Activated T-cell treated with anti-CD3 and anti-CD28 coated beads, Interleukin-2, amount 50 U/mL, for 72 hours (primary cell): ENCODE measurements at regions not wholly inside any gene's neighbourhood (a gene's known extent, or its start where the extent isn't known, plus 50 kb on each side); places are given as distances from the start of the nearest gene placed in this dataset.

ENCODE experiments used
- ATAC-seq, 2 donors: fragments of 150-1000 bp; cut with Tn5 transposase; replicated peaks in 1 of 2; 2 replicates each; pipeline ENCODE4 v1.10.0; 2021; ENCODE audit warnings: moderate library complexity in 2 of 2, mild to moderate bottlenecking in 1 of 2
- DNase-seq, 2 donors: peaks; one replicate each; pipeline ENCODE4 v3.0.0; 2021 to 2022; ENCODE audit warnings: mixed read lengths in 1 of 2
- H3K27ac Mint-ChIP-seq: one replicate; pipeline ENCODE4 v1.8.0; 2022; ENCODE audit warnings: mild to moderate bottlenecking, moderate library complexity, mixed read lengths
- H3K27me3 Mint-ChIP-seq: one replicate; pipeline ENCODE4 v1.8.0; 2022; ENCODE audit warnings: low read depth, mixed read lengths
- H3K36me3 Mint-ChIP-seq, 2 donors: one replicate each; pipeline ENCODE4 v1.8.0; 2022; ENCODE audit warnings: mixed read lengths in 2 of 2, mild to moderate bottlenecking in 1 of 2; ENCODE audit not compliant: insufficient read depth in 2 of 2
- H3K4me1 Mint-ChIP-seq: one replicate; pipeline ENCODE4 v1.8.0; 2022; ENCODE audit warnings: low read depth, mixed read lengths
- H3K4me3 Mint-ChIP-seq, 2 donors: one replicate each; pipeline ENCODE4 v1.8.0; 2022; ENCODE audit warnings: mild to moderate bottlenecking in 2 of 2, mixed read lengths in 2 of 2, moderate library complexity in 2 of 2
- H3K9me3 Mint-ChIP-seq, 2 donors: one replicate each; pipeline ENCODE4 v1.8.0; 2022; ENCODE audit warnings: mixed read lengths in 2 of 2

DNA sequence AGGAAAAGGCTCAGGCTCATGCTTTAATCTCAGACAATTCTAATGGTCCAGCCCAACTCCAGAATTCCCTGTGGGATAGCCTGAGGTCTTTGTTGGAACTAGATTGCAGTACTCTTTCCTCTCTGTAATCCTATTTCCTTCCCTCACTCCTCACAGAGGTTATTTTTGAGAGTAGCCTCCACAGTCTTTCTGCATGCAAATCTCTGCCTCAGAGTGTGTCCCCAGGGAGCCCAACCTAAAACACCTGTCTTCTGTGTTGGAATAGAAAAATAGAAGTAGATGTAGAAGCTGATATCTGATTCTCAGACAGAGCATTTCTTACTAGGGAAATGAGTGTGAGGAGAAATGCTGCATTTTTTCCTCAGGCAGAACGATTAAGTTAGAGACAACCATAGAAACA, 915.5 kb upstream of the EPHA5 start:
- ATAC-seq (no peak), DNase-seq (no peak)
- H3K36me3 Mint-ChIP-seq, result no peaks in the 10 kb centered on the region
- H3K4me3 Mint-ChIP-seq, result no peak overlapping the region
- peaks cover 0 to 3% of the 10 kb centered on the region in 2 donors for H3K9me3 Mint-ChIP-seq
- H3K4me1 Mint-ChIP-seq, result no peaks in the 10 kb centered on the region
- no peak overlapping the region for H3K27ac Mint-ChIP-seq
- H3K27me3 Mint-ChIP-seq, result no peaks in the 10 kb centered on the region

DNA sequence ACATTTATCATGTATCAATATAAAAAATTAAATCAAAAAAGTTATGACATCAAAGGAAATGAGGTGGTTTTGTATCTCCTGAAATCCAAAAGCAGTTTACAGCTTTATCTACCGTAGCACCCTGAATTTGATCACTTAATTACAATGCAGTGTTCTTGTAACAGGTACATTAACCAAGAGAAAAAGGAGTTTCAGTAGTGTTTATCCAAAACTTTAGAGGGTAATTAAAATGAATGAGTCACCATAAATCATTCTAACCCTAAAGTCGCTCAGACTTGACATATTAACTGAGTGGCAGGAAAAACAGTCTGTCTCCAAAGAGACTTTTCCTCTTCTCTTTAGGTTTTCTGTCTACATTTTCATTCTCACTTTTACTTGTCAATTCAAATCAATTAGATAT, 907.6 kb upstream of the EPHA5 start:
- Mint-ChIP-seq H3K36me3 (no peaks in the 10 kb centered on the region), H3K4me3 (no peak overlapping the region), H3K4me1 (no peaks in the 10 kb centered on the region), H3K27ac (no peak overlapping the region), H3K27me3 (no peaks in the 10 kb centered on the region), H3K9me3 (peaks cover 0 to 3% of the 10 kb centered on the region in 2 donors)
- ATAC-seq, result no peak
- DNase-seq, result no peak

GRCh38 chr4:66575008-66575696, 904.9 kb upstream of the EPHA5 start:
- Mint-ChIP-seq H3K27ac (no peak overlapping the region), H3K4me3 (no peak overlapping the region), H3K36me3 (no peaks in the 10 kb centered on the region), H3K4me1 (no peaks in the 10 kb centered on the region), H3K27me3 (no peaks in the 10 kb centered on the region), H3K9me3 (peaks cover 0 to 5% of the 10 kb centered on the region in 2 donors)
- ATAC-seq, result no peak
- no peak for DNase-seq

GRCh38 chr4:66574145-66574978, 904.1 kb upstream of the EPHA5 start:
- Mint-ChIP-seq H3K9me3 (peaks cover 0 to 5% of the 10 kb centered on the region in 2 donors), H3K27ac (no peak overlapping the region), H3K4me3 (no peak overlapping the region), H3K36me3 (no peaks in the 10 kb centered on the region), H3K4me1 (no peaks in the 10 kb centered on the region), H3K27me3 (no peaks in the 10 kb centered on the region)
- no peak for DNase-seq
- ATAC-seq, result no peak

DNA sequence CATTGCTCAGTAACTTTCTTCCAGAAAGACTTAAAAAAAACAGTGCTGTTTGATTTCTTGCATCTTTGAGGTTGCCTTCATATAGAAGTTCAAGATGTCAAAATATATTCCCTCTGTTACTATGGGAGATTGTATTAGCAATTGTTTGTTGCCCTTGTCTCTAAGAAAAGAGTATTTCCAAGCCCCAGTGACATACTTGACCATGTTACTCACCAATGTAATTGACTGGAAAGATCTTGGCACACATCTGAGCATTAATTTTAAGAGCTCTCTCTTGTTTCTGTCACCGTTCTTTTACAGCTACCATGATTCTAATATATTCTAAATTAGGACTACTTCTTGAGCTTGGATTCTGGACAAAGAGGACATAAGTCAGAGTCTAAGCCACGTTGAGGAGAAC, 902.7 kb upstream of the EPHA5 start:
- H3K27me3 Mint-ChIP-seq, result no peaks in the 10 kb centered on the region
- H3K4me1 Mint-ChIP-seq, result no peaks in the 10 kb centered on the region
- no peak overlapping the region for H3K4me3 Mint-ChIP-seq
- no peak overlapping the region for H3K27ac Mint-ChIP-seq
- H3K9me3 Mint-ChIP-seq, result peaks cover 0 to 7% of the 10 kb centered on the region in 2 donors
- no peaks in the 10 kb centered on the region for H3K36me3 Mint-ChIP-seq
- ATAC-seq (no peak), DNase-seq (no peak)

GRCh38 chr4:66571145-66571695, 900.9 kb upstream of the EPHA5 start:
- no peak for DNase-seq
- no peaks in the 10 kb centered on the region for H3K36me3 Mint-ChIP-seq
- ATAC-seq, result no peak
- H3K27ac Mint-ChIP-seq, result no peak overlapping the region
- peaks cover 0 to 7% of the 10 kb centered on the region in 2 donors for H3K9me3 Mint-ChIP-seq
- no peak overlapping the region for H3K4me3 Mint-ChIP-seq
- H3K4me1 Mint-ChIP-seq, result no peaks in the 10 kb centered on the region
- H3K27me3 Mint-ChIP-seq, result no peaks in the 10 kb centered on the region

- Mint-ChIP-seq H3K27ac (no peak overlapping the region), H3K9me3 (peaks cover 1 to 3% of the 10 kb centered on the region in 2 donors), H3K36me3 (no peaks in the 10 kb centered on the region), H3K4me3 (no peak overlapping the region), H3K27me3 (no peaks in the 10 kb centered on the region), H3K4me1 (no peaks in the 10 kb centered on the region)
- no peak for ATAC-seq
- DNase-seq, result no peak
These were observed 898.9 kb upstream of the EPHA5 start for GRCh38 chr4:66569228-66569627.

DNA sequence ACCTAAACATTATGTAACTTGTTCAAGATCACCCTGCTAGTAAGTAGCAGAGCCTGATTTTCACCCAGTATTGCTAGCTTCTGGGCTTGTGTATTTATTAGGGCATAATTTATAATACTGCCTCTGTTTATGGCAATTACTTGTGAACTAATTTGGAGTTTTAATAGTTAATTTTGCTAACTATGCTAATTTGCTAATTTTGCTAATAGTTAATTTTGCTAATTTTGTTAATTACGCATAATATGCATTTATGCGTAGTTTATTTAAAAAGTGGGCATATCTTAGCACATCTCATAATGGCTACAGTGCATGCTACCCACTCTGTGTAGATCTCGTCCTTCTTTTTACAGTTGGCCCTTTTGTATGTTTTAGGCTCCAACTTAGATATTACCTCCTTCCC, 898.1 kb upstream of the EPHA5 start:
- no peaks in the 10 kb centered on the region for H3K36me3 Mint-ChIP-seq
- no peak overlapping the region for H3K27ac Mint-ChIP-seq
- ATAC-seq, result no peak
- H3K4me3 Mint-ChIP-seq, result no peak overlapping the region
- peaks cover 1 to 3% of the 10 kb centered on the region in 2 donors for H3K9me3 Mint-ChIP-seq
- no peak for DNase-seq
- H3K4me1 Mint-ChIP-seq, result no peaks in the 10 kb centered on the region
- H3K27me3 Mint-ChIP-seq, result no peaks in the 10 kb centered on the region

- peaks cover 1 to 3% of the 10 kb centered on the region in 2 donors for H3K9me3 Mint-ChIP-seq
- H3K36me3 Mint-ChIP-seq, result no peaks in the 10 kb centered on the region
- H3K4me1 Mint-ChIP-seq, result no peaks in the 10 kb centered on the region
- H3K4me3 Mint-ChIP-seq, result no peak overlapping the region
- H3K27ac Mint-ChIP-seq, result no peak overlapping the region
- ATAC-seq, result no peak
- no peak for DNase-seq
- no peaks in the 10 kb centered on the region for H3K27me3 Mint-ChIP-seq
These were observed 897.7 kb upstream of the EPHA5 start for GRCh38 chr4:66568001-66568400.

DNA sequence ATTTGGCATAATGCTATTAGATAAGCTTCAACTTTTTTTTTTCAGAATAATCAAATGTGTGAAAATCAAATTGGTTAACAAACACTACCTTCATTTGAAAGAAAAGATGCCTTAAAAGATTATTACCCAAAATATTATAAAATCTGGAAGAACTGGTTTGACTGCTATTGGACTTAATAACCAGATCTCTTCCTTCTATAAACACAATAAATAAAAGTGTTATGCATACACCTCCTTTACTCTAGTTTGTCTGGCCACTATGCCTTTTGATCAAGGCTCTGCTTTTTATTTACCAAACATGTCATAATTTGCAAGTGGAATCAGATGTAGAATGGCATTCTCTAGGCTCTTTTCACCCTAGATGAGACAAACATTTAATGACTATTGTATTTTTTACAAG, 897.3 kb upstream of the EPHA5 start:
- DNase-seq (no peak), ATAC-seq (no peak)
- Mint-ChIP-seq H3K9me3 (peaks cover 1 to 3% of the 10 kb centered on the region in 2 donors), H3K4me1 (no peaks in the 10 kb centered on the region), H3K4me3 (no peak overlapping the region), H3K27me3 (no peaks in the 10 kb centered on the region), H3K27ac (no peak overlapping the region), H3K36me3 (no peaks in the 10 kb centered on the region)

DNA sequence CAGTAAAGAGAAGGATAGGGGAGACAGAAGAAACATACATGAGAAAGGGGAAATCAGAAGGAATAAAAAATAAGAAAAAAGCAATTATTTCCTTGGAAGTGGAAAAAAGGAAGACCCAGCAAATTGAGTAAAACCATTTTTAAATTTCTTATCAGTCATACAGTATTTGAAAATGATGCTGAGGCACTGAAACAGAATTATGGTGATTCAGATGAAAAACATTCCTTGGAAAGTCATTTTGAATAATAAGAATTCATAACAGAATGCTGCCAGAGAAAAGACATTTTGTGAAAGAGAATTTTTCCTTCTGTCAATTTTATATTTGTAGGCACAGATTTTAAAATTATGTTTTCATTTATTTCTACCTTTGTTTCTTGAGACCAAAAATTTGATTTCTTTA, 895.5 kb upstream of the EPHA5 start:
- ATAC-seq (no peak), DNase-seq (no peak)
- H3K27ac Mint-ChIP-seq, result no peak overlapping the region
- H3K27me3 Mint-ChIP-seq, result no peaks in the 10 kb centered on the region
- H3K4me1 Mint-ChIP-seq, result no peaks in the 10 kb centered on the region
- H3K36me3 Mint-ChIP-seq, result no peaks in the 10 kb centered on the region
- H3K4me3 Mint-ChIP-seq, result no peak overlapping the region
- H3K9me3 Mint-ChIP-seq, result peaks cover 1 to 2% of the 10 kb centered on the region in 2 donors

GRCh38 chr4:66564901-66565651, 894.8 kb upstream of the EPHA5 start:
- H3K4me3 Mint-ChIP-seq, result no peak overlapping the region

GRCh38 chr4:66562276-66562806, 892.1 kb upstream of the EPHA5 start:
- Mint-ChIP-seq H3K9me3 (peaks cover 0 to 1% of the 10 kb centered on the region in 2 donors), H3K4me1 (no peaks in the 10 kb centered on the region), H3K4me3 (no peak overlapping the region), H3K27me3 (no peaks in the 10 kb centered on the region), H3K27ac (no peak overlapping the region), H3K36me3 (no peaks in the 10 kb centered on the region)
- no peak for DNase-seq
- no peak for ATAC-seq

More at GRCh38 chr4:66564901-66565651, 894.8 kb upstream of the EPHA5 start:
- Mint-ChIP-seq H3K27me3 (no peaks in the 10 kb centered on the region), H3K9me3 (peaks cover 1 to 2% of the 10 kb centered on the region in 2 donors), H3K27ac (no peak overlapping the region), H3K36me3 (no peaks in the 10 kb centered on the region), H3K4me1 (no peaks in the 10 kb centered on the region)
- ATAC-seq (no peak), DNase-seq (no peak)
